Prostate gland (tissue), 2 donors: ENCODE measurements at regions not wholly inside any gene's neighbourhood (a gene's known extent, or its start where the extent isn't known, plus 50 kb on each side); places are given as distances from the start of the nearest gene placed in this dataset.

ENCODE experiments used
- POLR2A ChIP-seq: fragments of 450-650 bp; IDR thresholded peaks from one replicate; pipeline ENCODE4 v1.6.1; 2016; ENCODE audit warnings: antibody characterized with exemption, mild to moderate bottlenecking
- POLR2AphosphoS5 ChIP-seq: sonication (generic); formaldehyde crosslinking; IDR thresholded peaks from one replicate; pipeline ENCODE4 v1.6.1; 2017; ENCODE audit warnings: antibody characterized with exemption
- TF ChIP-seq, protein P1 (sequence below), 4 experiments: fragments of 200-600 bp in 2 of 4; fragments of 450-650 bp in 2 of 4; sonication (generic) in 2 of 4; IDR thresholded peaks; 1 replicate in 3 of 4; 2 replicates in 1 of 4; pipeline ENCODE4 v1.5.1; 2016 to 2019; ENCODE audit warnings: antibody characterized with exemption in 4 of 4, mild to moderate bottlenecking in 2 of 4, moderate library complexity in 2 of 4

DNA sequence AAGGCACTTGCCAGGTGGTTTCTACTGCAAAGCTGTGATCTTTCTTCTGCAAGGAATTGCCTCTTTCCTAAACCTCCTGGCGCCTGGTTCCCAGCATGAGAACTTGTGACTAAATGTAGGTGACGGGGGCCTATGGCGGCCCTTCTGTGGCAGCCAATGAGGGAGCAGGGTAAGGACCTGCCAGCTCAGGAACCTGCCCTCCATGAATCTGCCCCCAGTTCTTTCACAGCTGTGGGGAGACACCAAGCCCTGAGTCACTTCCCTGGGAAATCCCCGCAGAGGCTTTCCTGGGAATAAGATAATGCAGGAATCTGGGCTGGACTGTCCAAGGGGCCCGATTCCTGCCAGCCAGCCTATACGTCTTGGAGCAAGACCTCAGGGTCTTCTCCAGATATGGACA lies 56.7 kb upstream of the CTNNA1 start:
- TF ChIP-seq, protein P1, sequence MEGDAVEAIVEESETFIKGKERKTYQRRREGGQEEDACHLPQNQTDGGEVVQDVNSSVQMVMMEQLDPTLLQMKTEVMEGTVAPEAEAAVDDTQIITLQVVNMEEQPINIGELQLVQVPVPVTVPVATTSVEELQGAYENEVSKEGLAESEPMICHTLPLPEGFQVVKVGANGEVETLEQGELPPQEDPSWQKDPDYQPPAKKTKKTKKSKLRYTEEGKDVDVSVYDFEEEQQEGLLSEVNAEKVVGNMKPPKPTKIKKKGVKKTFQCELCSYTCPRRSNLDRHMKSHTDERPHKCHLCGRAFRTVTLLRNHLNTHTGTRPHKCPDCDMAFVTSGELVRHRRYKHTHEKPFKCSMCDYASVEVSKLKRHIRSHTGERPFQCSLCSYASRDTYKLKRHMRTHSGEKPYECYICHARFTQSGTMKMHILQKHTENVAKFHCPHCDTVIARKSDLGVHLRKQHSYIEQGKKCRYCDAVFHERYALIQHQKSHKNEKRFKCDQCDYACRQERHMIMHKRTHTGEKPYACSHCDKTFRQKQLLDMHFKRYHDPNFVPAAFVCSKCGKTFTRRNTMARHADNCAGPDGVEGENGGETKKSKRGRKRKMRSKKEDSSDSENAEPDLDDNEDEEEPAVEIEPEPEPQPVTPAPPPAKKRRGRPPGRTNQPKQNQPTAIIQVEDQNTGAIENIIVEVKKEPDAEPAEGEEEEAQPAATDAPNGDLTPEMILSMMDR (IDR thresholded peaks at IDR 0.05), result no peak
- TF ChIP-seq POLR2A (no peak), POLR2AphosphoS5 (no peak)
